GM06990 (cell line): ENCODE measurements at regions not wholly inside any gene's neighbourhood (a gene's known extent, or its start where the extent isn't known, plus 50 kb on each side); places are given as distances from the start of the nearest gene placed in this dataset.

Source experiments
- DNase-seq: peaks from one replicate; pipeline ENCODE4 v3.0.0-alpha.2; 2011; ENCODE audit not compliant: insufficient read length; ENCODE audit errors: extremely low read depth
- H3K27me3 ChIP-seq: replicated peaks from 2 replicates; pipeline ENCODE4 v1.6.0; 2011; ENCODE audit warnings: low read length; ENCODE audit not compliant: control insufficient read depth, insufficient read depth
- H3K36me3 ChIP-seq: 2 replicates; pipeline ENCODE4 v1.5.1; 2011; ENCODE audit warnings: low read length; ENCODE audit not compliant: control insufficient read depth, insufficient read depth
- H3K4me3 ChIP-seq: replicated peaks from 2 replicates; pipeline ENCODE4 v1.5.1; 2011; ENCODE audit warnings: low read depth, mild to moderate bottlenecking, control low read depth, low read length
- TF ChIP-seq, protein P1 (sequence below): IDR thresholded peaks from 2 replicates; pipeline ENCODE4 v1.5.1; 2011; ENCODE audit warnings: low read length, control low read depth, mild to moderate bottlenecking, inconsistent platforms; ENCODE audit not compliant: insufficient read depth, poor library complexity, severe bottlenecking

DNA sequence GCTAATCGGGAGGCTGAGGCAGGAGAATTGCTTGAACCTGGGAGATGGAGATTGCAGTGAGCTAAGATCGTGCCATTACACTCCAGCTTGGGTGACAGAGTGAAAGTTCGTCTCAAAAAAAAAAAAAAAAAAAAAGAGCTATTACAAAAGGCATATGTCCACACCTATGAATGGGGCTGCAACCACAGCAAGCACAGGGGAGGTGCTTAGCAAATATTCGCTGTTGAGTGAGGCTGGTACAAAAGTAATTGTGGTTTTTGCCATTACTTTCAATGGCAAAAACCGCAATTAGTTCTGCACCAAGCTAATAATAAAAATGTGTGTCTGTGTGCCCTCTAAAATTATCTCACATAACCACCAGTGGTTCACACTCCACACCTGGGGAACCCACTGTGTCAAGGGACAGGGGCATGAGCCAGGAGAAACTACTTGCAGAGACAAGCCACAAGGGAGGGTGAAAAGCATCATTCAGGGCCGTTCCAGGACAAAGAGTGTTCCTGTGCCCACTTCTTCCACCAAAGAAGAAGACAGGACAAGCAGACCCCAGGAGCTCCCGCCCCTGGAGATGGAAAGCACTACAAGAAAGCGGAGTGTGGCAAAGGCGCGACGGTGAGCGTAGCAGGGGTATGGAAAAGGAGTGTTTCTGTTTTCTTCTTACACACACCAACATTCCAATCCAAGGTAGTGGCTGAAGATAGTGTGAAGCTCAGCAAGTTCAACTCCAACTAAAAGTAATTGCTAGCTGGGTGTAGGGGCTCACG, 84.4 kb upstream of the CNEP1R1 start:
- Histone ChIP-seq H3K27me3 (no peaks in the 10 kb centered on the region; the same call in 1 of the 2 replicates), H3K4me3 (no peak overlapping the region)

DNA sequence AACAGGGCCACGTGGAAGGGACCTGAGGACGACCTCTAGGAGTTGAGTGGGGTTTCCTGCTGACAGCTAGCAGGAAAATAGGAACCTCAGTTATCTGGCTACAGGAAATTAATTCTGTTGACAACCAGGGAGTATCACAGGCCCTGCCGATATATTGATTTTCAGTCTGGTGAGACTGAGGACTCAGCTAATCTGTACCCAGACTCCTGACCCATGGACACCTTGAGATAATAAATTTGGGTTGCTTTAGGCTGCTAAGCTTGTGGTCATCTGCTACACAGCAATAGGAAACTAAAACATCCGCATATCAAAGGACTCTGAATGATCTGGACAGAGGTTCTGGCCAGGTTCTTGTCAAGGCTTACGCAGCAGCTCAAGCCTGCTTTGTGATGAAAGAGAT, 80.8 kb upstream of the CNEP1R1 start:
- H3K4me3 ChIP-seq: no peak overlapping the region
- DNase-seq: no peak
- H3K27me3 ChIP-seq: no peaks in the 10 kb centered on the region; the same call in 1 of the 2 replicates
- TF ChIP-seq, protein P1, sequence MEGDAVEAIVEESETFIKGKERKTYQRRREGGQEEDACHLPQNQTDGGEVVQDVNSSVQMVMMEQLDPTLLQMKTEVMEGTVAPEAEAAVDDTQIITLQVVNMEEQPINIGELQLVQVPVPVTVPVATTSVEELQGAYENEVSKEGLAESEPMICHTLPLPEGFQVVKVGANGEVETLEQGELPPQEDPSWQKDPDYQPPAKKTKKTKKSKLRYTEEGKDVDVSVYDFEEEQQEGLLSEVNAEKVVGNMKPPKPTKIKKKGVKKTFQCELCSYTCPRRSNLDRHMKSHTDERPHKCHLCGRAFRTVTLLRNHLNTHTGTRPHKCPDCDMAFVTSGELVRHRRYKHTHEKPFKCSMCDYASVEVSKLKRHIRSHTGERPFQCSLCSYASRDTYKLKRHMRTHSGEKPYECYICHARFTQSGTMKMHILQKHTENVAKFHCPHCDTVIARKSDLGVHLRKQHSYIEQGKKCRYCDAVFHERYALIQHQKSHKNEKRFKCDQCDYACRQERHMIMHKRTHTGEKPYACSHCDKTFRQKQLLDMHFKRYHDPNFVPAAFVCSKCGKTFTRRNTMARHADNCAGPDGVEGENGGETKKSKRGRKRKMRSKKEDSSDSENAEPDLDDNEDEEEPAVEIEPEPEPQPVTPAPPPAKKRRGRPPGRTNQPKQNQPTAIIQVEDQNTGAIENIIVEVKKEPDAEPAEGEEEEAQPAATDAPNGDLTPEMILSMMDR: no peak
- no peaks in the 10 kb centered on the region for H3K36me3 ChIP-seq

More for the DNA sequence above, 84.4 kb upstream of the CNEP1R1 start:
- H3K36me3 ChIP-seq: no peaks in the 10 kb centered on the region
- DNase-seq: no peak
- TF ChIP-seq, protein P1: no peak

DNA sequence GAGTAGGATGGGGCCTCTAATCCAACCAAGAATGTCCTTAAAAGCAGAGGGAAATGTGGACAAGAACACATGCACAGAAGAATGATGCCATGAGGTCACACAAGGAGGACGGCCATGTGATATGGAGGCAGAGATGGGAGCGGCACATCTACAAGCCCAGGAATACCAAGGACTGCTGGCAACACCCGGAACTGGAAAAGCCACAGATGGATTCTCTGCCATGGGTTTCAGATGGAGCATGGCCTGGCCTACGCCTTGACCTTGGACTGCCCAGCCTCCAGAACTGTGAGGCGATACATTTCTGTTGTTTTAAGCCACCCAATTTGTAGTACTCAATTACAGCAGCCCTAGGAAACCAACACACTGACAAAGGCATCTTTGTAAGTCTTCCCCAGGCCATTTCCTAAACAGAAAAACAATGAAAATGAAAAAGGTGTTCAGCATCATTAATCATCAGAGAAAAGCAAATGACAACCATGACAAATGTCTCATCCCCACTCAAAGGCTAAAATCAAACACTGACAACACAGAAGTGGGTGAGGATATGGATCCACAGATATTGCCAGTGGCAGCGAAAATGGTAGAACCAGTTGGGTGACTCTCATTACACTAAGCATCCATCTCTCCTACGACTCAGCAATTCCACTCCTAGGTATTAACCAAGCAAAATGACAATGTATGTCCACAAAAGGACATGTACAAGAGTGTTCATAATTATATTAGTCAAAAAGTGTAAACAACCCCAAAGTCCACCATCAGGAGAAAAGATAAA, 76.9 kb upstream of the CNEP1R1 start:
- Histone ChIP-seq H3K27me3 (no peaks in the 10 kb centered on the region; the same call in 1 of the 2 replicates), H3K36me3 (no peaks in the 10 kb centered on the region), H3K4me3 (no peak overlapping the region)
- DNase-seq: no peak
- TF ChIP-seq, protein P1: no peak

DNA sequence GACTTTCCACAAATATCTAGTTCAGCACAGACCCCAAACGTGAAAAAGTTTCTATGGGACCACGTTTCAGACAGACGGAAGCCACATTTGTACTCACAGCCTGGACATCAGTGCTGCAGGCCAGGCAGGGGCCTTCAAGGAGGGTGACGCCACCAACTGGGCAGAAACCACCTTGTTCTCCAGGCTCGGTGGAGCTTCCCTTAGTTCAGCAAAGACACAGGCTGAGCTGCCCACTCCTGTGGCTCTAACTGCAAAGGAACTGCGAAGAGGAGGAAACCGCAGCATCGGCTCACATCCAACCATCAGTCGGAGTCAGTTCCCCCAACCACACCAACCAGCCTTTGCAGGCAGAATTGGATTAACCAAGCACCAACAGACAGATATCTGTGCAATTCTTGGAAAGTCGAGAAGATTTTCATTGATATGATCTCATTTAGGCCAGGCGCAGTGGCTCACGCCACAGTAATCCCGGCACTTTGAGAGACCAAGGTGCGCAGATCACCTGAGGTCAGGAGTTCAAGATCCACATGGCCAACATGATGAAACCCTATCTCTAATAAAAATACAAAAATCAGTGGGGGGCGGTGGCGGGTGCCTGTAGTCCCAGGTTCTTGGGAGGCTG, 73.3 kb upstream of the CNEP1R1 start:
- Histone ChIP-seq H3K4me3 (no peak overlapping the region), H3K27me3 (no peaks in the 10 kb centered on the region; the same call in 1 of the 2 replicates), H3K36me3 (no peaks in the 10 kb centered on the region)
- no peak for DNase-seq
- TF ChIP-seq, protein P1: no peak

DNA sequence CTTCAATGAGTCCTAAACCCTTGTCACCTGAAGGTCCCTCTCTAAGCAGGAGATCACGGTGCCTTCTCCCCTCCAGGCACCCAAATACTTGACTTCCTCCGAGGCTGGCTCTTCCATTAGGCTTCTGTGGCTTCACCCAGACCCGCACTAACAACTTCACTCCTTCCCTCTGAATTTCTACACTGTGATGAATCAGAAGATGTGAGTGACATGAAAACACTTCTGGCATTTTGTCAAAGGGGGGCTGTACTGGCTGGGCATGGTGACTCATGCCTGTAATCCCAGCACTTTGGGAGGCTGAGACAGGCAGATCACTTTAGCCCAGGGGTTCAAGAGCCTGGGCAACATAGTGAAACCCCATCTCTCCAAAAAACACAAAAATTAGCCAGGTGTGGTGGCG, 72.6 kb upstream of the CNEP1R1 start:
- TF ChIP-seq, protein P1: no peak
- no peak overlapping the region for H3K4me3 ChIP-seq
- H3K27me3 ChIP-seq: no peaks in the 10 kb centered on the region; the same call in 1 of the 2 replicates
- H3K36me3 ChIP-seq: no peaks in the 10 kb centered on the region
- no peak for DNase-seq
